HUES6 (cell line): ENCODE measurements at regions not wholly inside any gene's neighbourhood (a gene's known extent, or its start where the extent isn't known, plus 50 kb on each side); places are given as distances from the start of the nearest gene placed in this dataset.

Experiments used
- H3K27ac ChIP-seq: 2 replicates; pipeline ENCODE4 v1.7.0; 2013; ENCODE audit warnings: low read depth, mild to moderate bottlenecking, low read length, inconsistent platforms
- H3K27me3 ChIP-seq: 2 replicates; pipeline ENCODE4 v1.6.1; 2013; ENCODE audit warnings: low read length; ENCODE audit not compliant: control insufficient read depth, insufficient read depth
- H3K36me3 ChIP-seq: 2 replicates; pipeline ENCODE4 v1.6.1; 2013; ENCODE audit warnings: low read length; ENCODE audit not compliant: control insufficient read depth, insufficient read depth
- H3K4me1 ChIP-seq: 2 replicates; pipeline ENCODE4 v1.6.1; 2013; ENCODE audit warnings: low read length; ENCODE audit not compliant: control insufficient read depth, insufficient read depth
- H3K4me3 ChIP-seq: 2 replicates; pipeline ENCODE4 v1.5.1; 2013; ENCODE audit warnings: low read depth, low read length
- H3K9ac ChIP-seq: one replicate; pipeline ENCODE4 v1.6.1; 2013; ENCODE audit warnings: mild to moderate bottlenecking, low read length
- H3K9me3 ChIP-seq: 2 replicates; pipeline ENCODE4 v1.6.1; 2013; ENCODE audit warnings: low read depth, low read length; ENCODE audit not compliant: control insufficient read depth, insufficient read depth

- H3K9ac ChIP-seq = no peak overlapping the region
- no peaks in the 10 kb centered on the region for H3K36me3 ChIP-seq
- no peaks in the 10 kb centered on the region for H3K4me1 ChIP-seq
- H3K27me3 ChIP-seq = no peaks in the 10 kb centered on the region
- H3K4me3 ChIP-seq = no peak overlapping the region
- peaks cover 3% of the 10 kb centered on the region; the same call in 1 of the 2 replicates for H3K9me3 ChIP-seq
- no peak overlapping the region for H3K27ac ChIP-seq
Measured at GRCh38 chr1:193489191-193489590, 302.8 kb upstream of the B3GALT2 start.

GRCh38 chr1:193487722-193488121 is 301.3 kb upstream of the B3GALT2 start:
- H3K36me3 ChIP-seq = no peaks in the 10 kb centered on the region
- H3K9ac ChIP-seq = no peak overlapping the region
- H3K9me3 ChIP-seq = peaks cover 3% of the 10 kb centered on the region; the same call in 1 of the 2 replicates
- no peaks in the 10 kb centered on the region for H3K4me1 ChIP-seq
- no peak overlapping the region for H3K4me3 ChIP-seq
- H3K27me3 ChIP-seq = no peaks in the 10 kb centered on the region
- no peak overlapping the region for H3K27ac ChIP-seq

DNA sequence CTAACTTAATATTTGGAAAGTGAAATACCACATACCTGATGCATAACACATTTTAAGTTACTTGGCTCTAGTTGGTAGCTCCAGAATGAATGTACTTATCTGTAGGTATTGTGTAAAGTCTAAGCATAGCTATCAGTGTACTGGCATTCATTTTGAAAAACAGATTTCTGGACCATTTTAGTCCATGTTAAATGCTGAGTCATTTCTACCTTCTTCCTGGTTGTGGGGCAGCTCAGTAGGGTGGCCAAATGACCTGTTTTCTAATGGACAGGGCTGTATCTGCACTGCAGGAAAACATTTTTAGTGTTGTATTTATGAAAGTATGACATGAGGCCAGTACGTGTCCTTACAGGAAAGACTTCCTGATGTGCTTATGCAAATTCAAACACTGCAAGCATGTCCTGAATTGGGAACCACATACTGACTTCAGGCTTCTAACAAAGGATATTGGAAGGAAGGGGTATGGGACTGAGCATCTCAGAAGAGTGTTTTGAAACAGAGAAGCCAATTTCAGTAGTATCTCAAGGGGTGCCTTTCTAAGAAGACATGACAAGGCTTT is 300.3 kb upstream of the B3GALT2 start:
- Histone ChIP-seq H3K36me3 (no peaks in the 10 kb centered on the region), H3K27ac (no peak overlapping the region), H3K27me3 (no peaks in the 10 kb centered on the region), H3K4me1 (no peaks in the 10 kb centered on the region), H3K9ac (no peak overlapping the region), H3K4me3 (no peak overlapping the region), H3K9me3 (peaks cover 3% of the 10 kb centered on the region; the same call in 1 of the 2 replicates)

DNA sequence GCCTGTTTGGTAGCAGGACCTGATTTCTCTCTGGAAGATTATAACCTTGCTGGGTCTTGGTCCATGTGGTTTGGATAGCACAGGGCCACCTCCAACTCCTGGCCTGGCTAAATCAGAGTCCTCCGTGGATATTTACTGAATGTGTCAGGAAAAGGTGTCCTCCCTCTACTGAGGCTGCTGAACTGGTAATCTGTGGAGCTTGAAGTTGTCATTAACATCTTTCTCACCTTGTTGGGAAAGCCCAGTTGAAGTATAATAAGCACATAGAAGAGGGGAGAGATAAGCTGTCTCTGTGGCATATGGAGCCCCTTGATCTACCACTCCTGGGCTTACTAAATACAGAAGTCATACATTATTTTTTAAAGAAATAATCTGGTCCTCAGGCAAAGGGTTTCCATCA is 294.3 kb upstream of the B3GALT2 start:
- no peak overlapping the region for H3K4me3 ChIP-seq
- H3K36me3 ChIP-seq = no peaks in the 10 kb centered on the region
- no peak overlapping the region for H3K9ac ChIP-seq

GRCh38 chr1:193479187-193479586 is 292.8 kb upstream of the B3GALT2 start:
- no peak overlapping the region for H3K4me3 ChIP-seq
- no peaks in the 10 kb centered on the region for H3K4me1 ChIP-seq
- no peaks in the 10 kb centered on the region for H3K27me3 ChIP-seq
- no peaks in the 10 kb centered on the region for H3K36me3 ChIP-seq
- H3K27ac ChIP-seq = no peak overlapping the region
- no peak overlapping the region for H3K9ac ChIP-seq
- H3K9me3 ChIP-seq = no peaks in the 10 kb centered on the region

More for the DNA sequence above, 294.3 kb upstream of the B3GALT2 start:
- Histone ChIP-seq H3K4me1 (no peaks in the 10 kb centered on the region), H3K27ac (no peak overlapping the region), H3K9me3 (no peaks in the 10 kb centered on the region), H3K27me3 (no peaks in the 10 kb centered on the region)

- Histone ChIP-seq H3K4me3 (no peak overlapping the region), H3K36me3 (no peaks in the 10 kb centered on the region), H3K27ac (no peak overlapping the region), H3K9ac (no peak overlapping the region), H3K9me3 (no peaks in the 10 kb centered on the region), H3K4me1 (no peaks in the 10 kb centered on the region), H3K27me3 (no peaks in the 10 kb centered on the region)
Measured at GRCh38 chr1:193476748-193477147, 290.3 kb upstream of the B3GALT2 start.

DNA sequence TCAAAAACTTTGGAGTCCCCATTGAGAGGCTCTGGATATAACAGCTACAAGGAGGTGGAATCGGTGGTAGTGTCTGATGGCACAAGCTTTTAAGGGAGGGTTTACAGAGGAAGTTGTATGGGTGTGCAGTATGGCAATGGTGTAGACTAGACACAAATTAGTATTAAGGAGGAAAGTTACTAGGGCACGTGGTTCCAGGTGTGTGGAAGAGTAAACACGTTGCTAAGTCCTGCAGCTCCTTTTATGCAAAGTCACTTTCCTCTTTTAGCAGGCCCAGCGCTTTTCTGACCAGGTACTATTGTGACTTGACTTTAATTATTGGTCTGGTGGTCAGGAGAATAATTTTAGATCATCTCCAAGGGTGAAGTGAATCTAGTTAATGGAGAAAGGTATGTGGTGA is 287.5 kb upstream of the B3GALT2 start:
- H3K4me1 ChIP-seq = no peaks in the 10 kb centered on the region
- H3K9me3 ChIP-seq = no peaks in the 10 kb centered on the region
- H3K4me3 ChIP-seq = no peak overlapping the region
- H3K27ac ChIP-seq = no peak overlapping the region
- no peaks in the 10 kb centered on the region for H3K27me3 ChIP-seq
- H3K9ac ChIP-seq = no peak overlapping the region
- no peaks in the 10 kb centered on the region for H3K36me3 ChIP-seq

DNA sequence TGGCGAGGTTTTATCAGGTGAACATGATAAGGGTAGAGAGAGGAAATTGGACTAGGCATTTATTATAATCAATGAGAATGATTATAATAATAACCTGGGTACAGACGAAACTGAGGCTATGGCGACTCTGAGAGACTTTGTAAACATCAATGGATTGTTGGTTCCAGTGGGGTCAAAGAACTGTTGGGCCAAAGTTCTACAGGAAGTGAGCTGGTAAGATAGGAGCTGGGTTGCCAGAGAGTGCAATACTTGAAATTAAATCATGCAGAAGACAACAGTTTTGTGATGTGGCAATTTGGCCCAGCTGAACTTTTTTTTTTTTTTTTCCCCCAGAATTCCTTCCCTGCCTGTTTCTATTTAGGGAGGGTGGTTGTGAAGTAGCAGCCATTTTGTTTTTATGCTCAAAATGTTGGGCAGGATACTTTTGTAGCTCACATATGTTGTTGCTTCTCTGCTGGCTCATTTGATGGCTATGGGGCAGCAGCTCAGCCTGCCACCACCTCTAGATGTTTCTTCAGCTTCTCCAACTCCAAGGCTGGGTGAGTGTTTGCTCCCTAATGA is 286.5 kb upstream of the B3GALT2 start:
- no peak overlapping the region for H3K9ac ChIP-seq
- H3K27ac ChIP-seq = no peak overlapping the region
- no peaks in the 10 kb centered on the region for H3K36me3 ChIP-seq
- H3K4me3 ChIP-seq = no peak overlapping the region
- H3K27me3 ChIP-seq = no peaks in the 10 kb centered on the region
- no peaks in the 10 kb centered on the region for H3K4me1 ChIP-seq
- no peaks in the 10 kb centered on the region for H3K9me3 ChIP-seq

GRCh38 chr1:193472430-193472829 is 286.0 kb upstream of the B3GALT2 start:
- Histone ChIP-seq H3K4me1 (no peaks in the 10 kb centered on the region), H3K27me3 (no peaks in the 10 kb centered on the region), H3K9ac (no peak overlapping the region), H3K9me3 (no peaks in the 10 kb centered on the region), H3K27ac (no peak overlapping the region), H3K36me3 (no peaks in the 10 kb centered on the region), H3K4me3 (no peak overlapping the region)

GRCh38 chr1:193471981-193472380 is 285.6 kb upstream of the B3GALT2 start:
- Histone ChIP-seq H3K36me3 (no peaks in the 10 kb centered on the region), H3K9ac (no peak overlapping the region), H3K4me3 (no peak overlapping the region), H3K4me1 (no peaks in the 10 kb centered on the region), H3K27me3 (no peaks in the 10 kb centered on the region), H3K9me3 (no peaks in the 10 kb centered on the region), H3K27ac (no peak overlapping the region)

- Histone ChIP-seq H3K27ac (no peak overlapping the region), H3K9me3 (no peaks in the 10 kb centered on the region), H3K4me3 (no peak overlapping the region), H3K36me3 (no peaks in the 10 kb centered on the region), H3K27me3 (no peaks in the 10 kb centered on the region), H3K9ac (no peak overlapping the region), H3K4me1 (peaks cover 11% of the 10 kb centered on the region)
Measured at GRCh38 chr1:193463326-193463932, 277.0 kb upstream of the B3GALT2 start.
